H1 (cell line): ENCODE measurements at regions not wholly inside any gene's neighbourhood (a gene's known extent, or its start where the extent isn't known, plus 50 kb on each side); places are given as distances from the start of the nearest gene placed in this dataset.

Source experiments
- CTCF ChIA-PET: fragments of 300-600 bp; sonication (Branson Sonifier 250); formaldehyde crosslinking; loops from one replicate; lab custom pipeline; 2021; ENCODE audit not compliant: partially characterized antibody; lab: Charles Lee
- POLR2A ChIA-PET: fragments of 300-600 bp; sonication (Branson Sonifier 250); formaldehyde crosslinking; loops from one replicate; lab custom pipeline; 2021; ENCODE audit warnings: inconsistent platforms; ENCODE audit not compliant: partially characterized antibody; lab: Charles Lee
- DNase-seq, 2 experiments: peaks; one replicate each; pipeline versions ENCODE4 v3.0.0 to v3.0.0-alpha.2; 2010 to 2022; ENCODE audit warnings: low spot score in 2 of 2, low read depth in 1 of 2, mixed read lengths in 1 of 2
- FAIRE-seq: peaks from 2 replicates; lab custom pipeline; 2011; peaks lifted over from hg19 to GRCh38; lab: Jason Lieb, UNC
- H2AFZ ChIP-seq: 2 replicates; pipeline ENCODE4 v1.8.1; 2012; ENCODE audit warnings: low read length, inconsistent platforms
- H2AK5ac ChIP-seq: 2 replicates; pipeline ENCODE4 v1.6.1; 2013; ENCODE audit warnings: low read depth, low read length
- H2BK120ac ChIP-seq: replicated peaks from 2 replicates; pipeline ENCODE3; 2013; ENCODE audit warnings: low read depth, low read length, inconsistent platforms
- H2BK12ac ChIP-seq: 2 replicates; pipeline ENCODE4 v1.6.1; 2013; ENCODE audit warnings: low read depth, low read length
- H2BK15ac ChIP-seq: 2 replicates; pipeline ENCODE4 v1.6.1; 2013; ENCODE audit warnings: low read length
- H2BK20ac ChIP-seq: 2 replicates; pipeline ENCODE4 v1.6.1; 2013; ENCODE audit warnings: low read length
- H2BK5ac ChIP-seq: 2 replicates; pipeline ENCODE4 v1.6.1; 2013; ENCODE audit warnings: low read depth, low read length
- H3K14ac ChIP-seq: 2 replicates; pipeline ENCODE4 v1.6.1; 2013; ENCODE audit warnings: inconsistent platforms; ENCODE audit not compliant: insufficient read length
- H3K18ac ChIP-seq: 2 replicates; pipeline ENCODE4 v1.6.1; 2013; ENCODE audit warnings: low read length; ENCODE audit errors: extremely low read depth
- H3K23ac ChIP-seq: 2 replicates; pipeline ENCODE4 v1.6.1; 2013; ENCODE audit warnings: inconsistent platforms; ENCODE audit not compliant: insufficient read length
- H3K23me2 ChIP-seq: 2 replicates; pipeline ENCODE4 v1.6.1; 2013; ENCODE audit warnings: low read depth, low read length
- H3K27ac ChIP-seq: 2 replicates; pipeline ENCODE4 v1.6.1; 2011; ENCODE audit warnings: low read depth, low read length, inconsistent platforms
- H3K27me3 ChIP-seq, 4 experiments: replicated peaks in 1 of 4; 1 replicate in 1 of 4; 2 replicates in 3 of 4; pipeline versions ENCODE4 v1.6.1 to v1.8.1; 2011 to 2013; ENCODE audit warnings: low read length in 3 of 4, mild to moderate bottlenecking in 3 of 4, inconsistent platforms in 2 of 4, mixed read lengths in 2 of 4, moderate library complexity in 1 of 4; ENCODE audit not compliant: control insufficient read depth in 3 of 4, insufficient read depth in 3 of 4; ENCODE audit errors: extremely low read depth in 1 of 4
- H3K36me3 ChIP-seq, 4 experiments: 2 replicates each; pipeline versions ENCODE4 v1.6.1 to v1.8.1; 2011 to 2013; ENCODE audit warnings: mild to moderate bottlenecking in 4 of 4, low read length in 3 of 4, moderate library complexity in 2 of 4, control low read depth in 1 of 4, inconsistent platforms in 1 of 4; ENCODE audit not compliant: insufficient read depth in 4 of 4, control insufficient read depth in 2 of 4
- H3K4ac ChIP-seq: replicated peaks from 2 replicates; pipeline ENCODE3; 2013; ENCODE audit warnings: low read length, low read depth, mixed read lengths, inconsistent platforms; ENCODE audit not compliant: insufficient read length
- H3K4me1 ChIP-seq, 4 experiments: replicated peaks in 1 of 4; 1 replicate in 1 of 4; 2 replicates in 3 of 4; pipeline versions ENCODE4 v1.6.1 to v1.8.1; 2011 to 2013; ENCODE audit warnings: low read length in 3 of 4, inconsistent platforms in 2 of 4, mixed read lengths in 1 of 4; ENCODE audit not compliant: insufficient read depth in 4 of 4, control insufficient read depth in 3 of 4
- H3K4me2 ChIP-seq, 2 experiments: 2 replicates each; pipeline versions ENCODE4 v1.6.1 to v1.8.1; 2011 to 2013; ENCODE audit warnings: low read depth in 2 of 2, low read length in 2 of 2, control low read depth in 1 of 2, inconsistent platforms in 1 of 2, mild to moderate bottlenecking in 1 of 2; ENCODE audit not compliant: insufficient read depth in 1 of 2
- H3K4me3 ChIP-seq, 4 experiments: fragments of 200-600, 300-600 bp in 1 of 4; sonication (generic), shearing (Covaris generic), sonication (Bioruptor Twin) in 1 of 4; 2 replicates each; pipeline versions ENCODE4 v1.5.1 to v1.8.1; 2011 to 2016; ENCODE audit warnings: low read length in 4 of 4, low read depth in 3 of 4, control low read depth in 2 of 4, inconsistent platforms in 2 of 4, mild to moderate bottlenecking in 2 of 4, mixed read lengths in 1 of 4, moderate library complexity in 1 of 4; ENCODE audit not compliant: insufficient read depth in 2 of 4; ENCODE audit errors: extremely low read depth in 1 of 4
- H3K56ac ChIP-seq: replicated peaks from 2 replicates; pipeline ENCODE3; 2013; ENCODE audit warnings: low read depth, mild to moderate bottlenecking, mixed read lengths, low read length, inconsistent platforms; ENCODE audit not compliant: insufficient read length
- H3K79me1 ChIP-seq: 2 replicates; pipeline ENCODE4 v1.6.1; 2013; ENCODE audit warnings: low read depth, low read length, control low read depth
- H3K79me2 ChIP-seq, 2 experiments: 2 replicates each; pipeline versions ENCODE4 v1.6.1 to v1.8.1; 2012 to 2013; ENCODE audit warnings: low read length in 2 of 2, mild to moderate bottlenecking in 2 of 2, inconsistent platforms in 1 of 2; ENCODE audit not compliant: insufficient read depth in 2 of 2, control insufficient read depth in 1 of 2
- H3K9ac ChIP-seq, 4 experiments: replicated peaks in 1 of 4; 1 replicate in 1 of 4; 2 replicates in 3 of 4; pipeline versions ENCODE4 v1.6.1 to v1.8.1; 2011 to 2013; ENCODE audit warnings: low read depth in 3 of 4, low read length in 3 of 4, control low read depth in 2 of 4, mild to moderate bottlenecking in 2 of 4, moderate library complexity in 2 of 4, inconsistent platforms in 1 of 4; ENCODE audit errors: extremely low read depth in 1 of 4
- H3K9me3 ChIP-seq, 2 experiments: 2 replicates each; pipeline versions ENCODE4 v1.6.1 to v1.8.1; 2012 to 2013; ENCODE audit warnings: mild to moderate bottlenecking in 2 of 2, moderate library complexity in 2 of 2, control low read depth in 1 of 2, inconsistent platforms in 1 of 2, low read depth in 1 of 2, low read length in 1 of 2, mixed read lengths in 1 of 2; ENCODE audit not compliant: insufficient read depth in 2 of 2
- H4K20me1 ChIP-seq, 2 experiments: replicated peaks in 1 of 2; 2 replicates each; pipeline versions ENCODE3 to v1.8.1; 2011 to 2013; ENCODE audit warnings: inconsistent platforms in 2 of 2, low read length in 2 of 2, mild to moderate bottlenecking in 1 of 2; ENCODE audit not compliant: insufficient read depth in 2 of 2, control insufficient read depth in 1 of 2
- H4K5ac ChIP-seq: 2 replicates; pipeline ENCODE4 v1.6.1; 2013; ENCODE audit warnings: low read length, low read depth, mixed read lengths, inconsistent platforms; ENCODE audit not compliant: insufficient read length
- H4K8ac ChIP-seq: 2 replicates; pipeline ENCODE4 v1.8.0; 2013; ENCODE audit warnings: mild to moderate bottlenecking, moderate library complexity, low read length, inconsistent platforms; ENCODE audit not compliant: insufficient read depth; ENCODE audit errors: extremely low read depth
- H4K91ac ChIP-seq: replicated peaks from 2 replicates; pipeline ENCODE3; 2013; ENCODE audit warnings: low read length, mixed read lengths, inconsistent platforms; ENCODE audit not compliant: insufficient read length
- BACH1 ChIP-seq: IDR thresholded peaks from 2 replicates; pipeline ENCODE4 v1.6.1; 2012; ENCODE audit warnings: low read length, improper control_type of control experiment
- BCL11A ChIP-seq, 2 experiments: IDR thresholded peaks; one replicate each; pipeline ENCODE4 v1.6.1; 2011; ENCODE audit warnings: low read depth in 2 of 2, low read length in 2 of 2, mild to moderate bottlenecking in 2 of 2
- BRCA1 ChIP-seq: IDR thresholded peaks from 2 replicates; pipeline ENCODE4 v1.6.1; 2012; ENCODE audit warnings: low read depth, low read length, improper control_type of control experiment
- CEBPB ChIP-seq: IDR thresholded peaks from 2 replicates; pipeline ENCODE4 v1.6.1; 2012; ENCODE audit warnings: low read depth, low read length
- CHD1 ChIP-seq: IDR thresholded peaks from 2 replicates; pipeline ENCODE4 v1.6.1; 2012; ENCODE audit warnings: low read depth, low read length, improper control_type of control experiment
- EGR1 ChIP-seq: IDR thresholded peaks from 2 replicates; pipeline ENCODE4 v1.6.1; 2011; ENCODE audit warnings: low read depth, low read length, borderline replicate concordance
- GABPA ChIP-seq: IDR thresholded peaks from 2 replicates; pipeline ENCODE4 v1.6.1; 2011; ENCODE audit warnings: mild to moderate bottlenecking, low read length, moderate library complexity, borderline replicate concordance; ENCODE audit not compliant: insufficient read depth
- JUN ChIP-seq: IDR thresholded peaks from 2 replicates; pipeline ENCODE4 v1.6.1; 2011; ENCODE audit warnings: low read depth, mild to moderate bottlenecking, improper control_type of control experiment, low read length
- SIRT6 ChIP-seq: IDR thresholded peaks from one replicate; pipeline ENCODE4 v1.7.1; 2012; ENCODE audit warnings: low read length, inconsistent platforms
- TAF7 ChIP-seq: optimal IDR thresholded peaks from 2 replicates; pipeline ENCODE3; 2011; ENCODE audit warnings: low read depth, mild to moderate bottlenecking, inconsistent platforms, low read length, moderate library complexity, borderline replicate concordance
- WGBS, 2 experiments: shearing (Covaris generic) in 1 of 2; methylation state at CpG; one replicate each; pipeline versions ENCODE4 v1.1.6 to v1.1.7; 2013 to 2015; ENCODE audit warnings: low lambda C conversion rate in 2 of 2, mixed read lengths in 2 of 2, inconsistent platforms in 1 of 2, low coverage in 1 of 2, missing lambda C conversion rate in 1 of 2; ENCODE audit not compliant: insufficient replicate concordance in 2 of 2, insufficient coverage in 1 of 2, insufficient read length in 1 of 2; ENCODE audit errors: extremely low coverage in 1 of 2, missing lambda C conversion rate in 1 of 2; 5-methylcytosine and 5-hydroxymethylcytosine counted together

DNA sequence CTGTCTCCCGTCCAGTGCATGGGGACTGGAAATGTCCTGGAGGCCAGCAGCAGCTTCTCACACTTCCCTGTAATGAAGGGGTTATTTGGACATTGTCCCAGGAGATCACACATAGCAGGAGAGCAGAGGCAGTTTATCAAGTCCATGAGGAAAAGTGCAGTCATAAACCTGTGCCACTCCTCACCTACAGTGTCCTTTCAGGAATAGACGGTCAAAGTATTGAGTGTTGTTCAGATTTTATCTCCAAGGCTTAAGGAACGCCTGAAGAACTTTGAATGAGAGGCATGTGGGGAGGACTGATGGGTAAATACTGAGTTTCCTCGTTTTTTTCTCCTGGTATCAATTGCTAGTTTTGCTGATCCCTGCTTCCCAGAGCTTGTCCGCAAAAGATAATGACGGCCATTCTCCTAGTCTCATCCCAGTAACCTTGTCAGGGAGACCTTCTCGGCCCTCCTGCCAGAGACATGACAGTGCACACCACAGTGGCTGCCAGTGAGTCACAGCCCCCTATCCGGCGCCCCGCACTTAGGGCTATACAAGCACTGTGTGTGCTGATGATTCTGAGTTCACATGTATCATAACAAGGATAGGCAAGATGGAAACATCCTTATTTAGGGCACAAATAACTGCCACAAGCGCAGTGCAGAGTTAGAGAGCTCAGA is 495.5 kb upstream of the MGMT start:
- Histone ChIP-seq H4K5ac (no peak overlapping the region), H2BK120ac (no peak overlapping the region), H3K14ac (no peak overlapping the region), H2BK12ac (no peak overlapping the region), H2AFZ (no peak overlapping the region), H4K91ac (no peak overlapping the region), H3K9me3 (no peaks in the 10 kb centered on the region), H3K79me2 (no peaks in the 10 kb centered on the region), H3K9ac (no peak overlapping the region), H2BK15ac (no peak overlapping the region), H3K79me1 (no peaks in the 10 kb centered on the region), H3K23ac (no peak overlapping the region), H3K23me2 (0 out of 2 replicates have a peak, but pooled peaks cover 1% of the 10 kb centered on the region), H3K4ac (no peak overlapping the region), H2BK5ac (no peak overlapping the region), H2BK20ac (no peak overlapping the region), H3K4me2 (no peak overlapping the region), H3K4me1 (peaks cover 0 to 3% (median under 1%) of the 10 kb centered on the region in 4 experiments; a peak in 2 of 7 replicates), H4K20me1 (no peaks in the 10 kb centered on the region), H3K56ac (no peak overlapping the region), H3K4me3 (no peak overlapping the region), H2AK5ac (no peak overlapping the region), H3K27me3 (no peaks in the 10 kb centered on the region), H4K8ac (no peak overlapping the region), H3K18ac (no peak overlapping the region), H3K27ac (no peak overlapping the region), H3K36me3 (no peaks in the 10 kb centered on the region)
- WGBS, 2 experiments = 87% methylated on average over 11 of the region's 11 CpGs; no CpG with 5 or more reads in 1 of the 2 experiments
- FAIRE-seq (no peak), DNase-seq (no peak)
- POLR2A ChIA-PET = no interaction called here
- CTCF ChIA-PET = no interaction called here
- TF ChIP-seq SIRT6 (no peak), JUN (no peak), BRCA1 (no peak), EGR1 (no peak), BACH1 (no peak), CEBPB (no peak), BCL11A (IDR thresholded peaks at IDR 0.05; ENCODE audit: low read depth in 2 of 2, low read length in 2 of 2) (no peak), TAF7 (no peak), CHD1 (no peak), GABPA (no peak)
